B cell (primary cell): ENCODE measurements at regions not wholly inside any gene's neighbourhood (a gene's known extent, or its start where the extent isn't known, plus 50 kb on each side); places are given as distances from the start of the nearest gene placed in this dataset.

Experiments
- ATAC-seq: fragments of 200-7000 bp; cut with Tn5 transposase; one replicate; pipeline ENCODE4 v1.10.0; 2021; ENCODE audit warnings: low read depth, mild to moderate bottlenecking, moderate number of reproducible peaks, moderate library complexity
- CTCF ChIA-PET: fragments of 350-600 bp; sonication (Branson Sonifier 250); formaldehyde crosslinking; loops from one replicate; lab custom pipeline; 2021; ENCODE audit warnings: antibody characterized with exemption, inconsistent platforms; lab: Charles Lee
- POLR2A ChIA-PET: fragments of 350-600 bp; sonication (Branson Sonifier 250); formaldehyde crosslinking; loops from one replicate; lab custom pipeline; 2021; ENCODE audit warnings: antibody characterized with exemption; lab: Charles Lee
- DNase-seq: peaks from one replicate; pipeline ENCODE4 v3.0.0; 2013
- H2AFZ ChIP-seq: 2 replicates; pipeline ENCODE4 v1.6.1; 2012; ENCODE audit warnings: mild to moderate bottlenecking, low read depth, low read length; ENCODE audit not compliant: insufficient read depth, poor library complexity, severe bottlenecking
- H3K27ac ChIP-seq, 2 donors: 1 replicate in 1 of 2; 2 replicates in 1 of 2; pipeline ENCODE4 v1.5.1; 2012 to 2013; ENCODE audit warnings: low read length in 2 of 2, mild to moderate bottlenecking in 2 of 2, moderate library complexity in 1 of 2
- H3K27me3 ChIP-seq, 4 experiments: fragments of 200-600 bp in 1 of 4; sonication (generic) in 1 of 4; replicated peaks in 1 of 4; 1 replicate in 2 of 4; 2 replicates in 2 of 4; pipeline versions ENCODE4 v1.6.1 to v1.7.0; 2013 to 2016; ENCODE audit warnings: low read length in 3 of 4, mild to moderate bottlenecking in 2 of 4, mixed read lengths in 1 of 4, moderate library complexity in 1 of 4; ENCODE audit not compliant: insufficient read depth in 4 of 4, control insufficient read depth in 3 of 4; ENCODE audit errors: control extremely low read depth in 1 of 4
- H3K36me3 ChIP-seq, 2 experiments: replicated peaks in 1 of 2; 1 replicate in 1 of 2; 2 replicates in 1 of 2; pipeline versions ENCODE4 v1.6.1 to v1.7.1; 2013; ENCODE audit warnings: low read length in 1 of 2; ENCODE audit not compliant: insufficient read depth in 2 of 2, control insufficient read depth in 1 of 2; ENCODE audit errors: control extremely low read depth in 1 of 2, extremely low read depth in 1 of 2
- H3K4me1 ChIP-seq, 2 donors: fragments of 200-600 bp in 1 of 2; sonication (generic) in 1 of 2; 1 replicate in 1 of 2; 2 replicates in 1 of 2; pipeline versions ENCODE4 v1.5.1 to v1.6.1; 2013 to 2017; ENCODE audit warnings: low read length in 2 of 2; ENCODE audit not compliant: control insufficient read depth in 2 of 2, insufficient read depth in 2 of 2
- H3K4me2 ChIP-seq: replicated peaks from 2 replicates; pipeline ENCODE3; 2012; ENCODE audit warnings: mild to moderate bottlenecking, low read depth, low read length; ENCODE audit not compliant: poor library complexity, severe bottlenecking
- H3K4me3 ChIP-seq, 5 experiments: fragments of 200-600 bp in 1 of 5; sonication (generic) in 1 of 5; 1 replicate in 3 of 5; 2 replicates in 2 of 5; pipeline versions ENCODE4 v1.5.1 to v1.7.0; 2011 to 2016; ENCODE audit warnings: low read length in 4 of 5, mild to moderate bottlenecking in 4 of 5, low read depth in 2 of 5, control low read depth in 1 of 5, moderate library complexity in 1 of 5; ENCODE audit not compliant: insufficient read depth in 1 of 5; ENCODE audit errors: control extremely low read depth in 1 of 5, extremely low read depth in 1 of 5
- H3K79me2 ChIP-seq: fragments of 200-600 bp; sonication (generic); one replicate; pipeline ENCODE4 v1.6.0; 2016; ENCODE audit warnings: low read length; ENCODE audit not compliant: control insufficient read depth, insufficient read depth
- H3K9ac ChIP-seq: fragments of 200-600 bp; sonication (generic); 2 replicates; pipeline ENCODE4 v1.6.1; 2017; ENCODE audit warnings: mild to moderate bottlenecking, low read length, moderate library complexity
- H3K9me3 ChIP-seq, 3 donors: one replicate each; pipeline versions ENCODE4 v1.6.1 to v1.7.1; 2013; ENCODE audit warnings: low read length in 2 of 3; ENCODE audit not compliant: control insufficient read depth in 2 of 3, insufficient read depth in 1 of 3; ENCODE audit errors: control extremely low read depth in 1 of 3
- H4K20me1 ChIP-seq: 2 replicates; pipeline ENCODE4 v1.6.0; 2012; ENCODE audit warnings: mild to moderate bottlenecking, low read length; ENCODE audit not compliant: insufficient read depth, control insufficient read depth, poor library complexity, severe bottlenecking
- H3K27ac Mint-ChIP-seq: one replicate; pipeline ENCODE4 v1.8.0; 2021; ENCODE audit warnings: mixed read lengths
- H3K27me3 Mint-ChIP-seq: one replicate; pipeline ENCODE4 v1.8.0; 2021; ENCODE audit warnings: mixed read lengths
- H3K4me1 Mint-ChIP-seq: one replicate; pipeline ENCODE4 v1.8.0; 2021; ENCODE audit warnings: mixed read lengths
- H3K4me3 Mint-ChIP-seq: one replicate; pipeline ENCODE4 v1.8.0; 2021; ENCODE audit warnings: mixed read lengths
- H3K9me3 Mint-ChIP-seq: one replicate; pipeline ENCODE4 v1.8.0; 2022; ENCODE audit warnings: mixed read lengths; ENCODE audit not compliant: insufficient read depth
- EZH2 ChIP-seq: IDR thresholded peaks from 2 replicates; pipeline ENCODE4 v1.6.1; 2012; ENCODE audit warnings: borderline replicate concordance, low read depth, mild to moderate bottlenecking, moderate library complexity, low read length; ENCODE audit not compliant: insufficient read depth, poor library complexity, severe bottlenecking
- WGBS: methylation state at CpG from one replicate; pipeline ENCODE4 v1.1.5; 2013; ENCODE audit warnings: missing lambda C conversion rate; ENCODE audit not compliant: insufficient coverage; 5-methylcytosine and 5-hydroxymethylcytosine counted together
- intact Hi-C: fragments of 100-400 bp; cut with micrococcal nuclease; formaldehyde crosslinking; loops from one replicate; pipeline ENCODE4 v1.10.0; 2022
- TF ChIP-seq, protein P1 (sequence below): fragments of 200-600 bp; IDR thresholded peaks from one replicate; pipeline ENCODE4 v1.8.0; 2022; ENCODE audit warnings: antibody characterized with exemption, mild to moderate bottlenecking

DNA sequence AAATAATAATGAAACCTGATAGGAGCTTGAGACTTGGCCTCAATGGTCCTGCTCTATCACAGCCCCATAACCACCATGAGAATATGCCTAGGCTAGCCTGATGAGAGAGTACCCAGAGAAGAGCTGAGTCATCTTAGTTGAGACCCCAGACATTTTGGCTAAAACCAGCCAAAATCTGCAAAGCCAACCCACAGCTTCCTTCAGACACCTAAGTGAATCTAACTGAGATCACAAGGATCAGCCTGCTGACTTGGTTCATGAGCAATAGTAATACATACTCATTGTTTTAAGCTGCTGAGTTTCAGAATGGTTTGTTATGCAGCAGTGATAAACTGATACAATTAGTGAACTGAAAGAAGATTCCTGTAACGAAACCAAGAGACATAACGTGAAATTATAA, 473.7 kb upstream of the PTGER4 start:
- DNase-seq (no peak), ATAC-seq (no peak)
- no peak overlapping the region for H3K9ac ChIP-seq
- no peaks in the 10 kb centered on the region for H3K4me1 Mint-ChIP-seq
- no peaks in the 10 kb centered on the region for H3K9me3 Mint-ChIP-seq
- ChIA-PET CTCF (no interaction called here), POLR2A (no interaction called here)
- no peaks in the 10 kb centered on the region for H3K27me3 ChIP-seq
- H3K4me3 ChIP-seq, result no peak overlapping the region
- no peak for TF ChIP-seq EZH2
- TF ChIP-seq, protein P1, sequence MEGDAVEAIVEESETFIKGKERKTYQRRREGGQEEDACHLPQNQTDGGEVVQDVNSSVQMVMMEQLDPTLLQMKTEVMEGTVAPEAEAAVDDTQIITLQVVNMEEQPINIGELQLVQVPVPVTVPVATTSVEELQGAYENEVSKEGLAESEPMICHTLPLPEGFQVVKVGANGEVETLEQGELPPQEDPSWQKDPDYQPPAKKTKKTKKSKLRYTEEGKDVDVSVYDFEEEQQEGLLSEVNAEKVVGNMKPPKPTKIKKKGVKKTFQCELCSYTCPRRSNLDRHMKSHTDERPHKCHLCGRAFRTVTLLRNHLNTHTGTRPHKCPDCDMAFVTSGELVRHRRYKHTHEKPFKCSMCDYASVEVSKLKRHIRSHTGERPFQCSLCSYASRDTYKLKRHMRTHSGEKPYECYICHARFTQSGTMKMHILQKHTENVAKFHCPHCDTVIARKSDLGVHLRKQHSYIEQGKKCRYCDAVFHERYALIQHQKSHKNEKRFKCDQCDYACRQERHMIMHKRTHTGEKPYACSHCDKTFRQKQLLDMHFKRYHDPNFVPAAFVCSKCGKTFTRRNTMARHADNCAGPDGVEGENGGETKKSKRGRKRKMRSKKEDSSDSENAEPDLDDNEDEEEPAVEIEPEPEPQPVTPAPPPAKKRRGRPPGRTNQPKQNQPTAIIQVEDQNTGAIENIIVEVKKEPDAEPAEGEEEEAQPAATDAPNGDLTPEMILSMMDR, result no peak
- intact Hi-C loops, result no loop called here
- H4K20me1 ChIP-seq, result no peaks in the 10 kb centered on the region
- no peak overlapping the region for H3K4me3 Mint-ChIP-seq
- no peak overlapping the region for H3K4me2 ChIP-seq
- H3K27ac Mint-ChIP-seq, result no peak overlapping the region
- no CpG with 5 or more reads among the region's 2 CpGs for WGBS
- no peaks in the 10 kb centered on the region for H3K79me2 ChIP-seq
- no peaks in the 10 kb centered on the region for H3K4me1 ChIP-seq
- H2AFZ ChIP-seq, result no peak overlapping the region
- H3K36me3 ChIP-seq, result no peaks in the 10 kb centered on the region
- H3K27me3 Mint-ChIP-seq, result no peaks in the 10 kb centered on the region
- H3K9me3 ChIP-seq, result no peaks in the 10 kb centered on the region
- H3K27ac ChIP-seq, result no peak overlapping the region

- no peaks in the 10 kb centered on the region for H3K9me3 ChIP-seq
- no peaks in the 10 kb centered on the region for H3K36me3 ChIP-seq
- no peaks in the 10 kb centered on the region for H3K4me1 ChIP-seq
- DNase-seq (no peak), ATAC-seq (no peak)
- H4K20me1 ChIP-seq, result no peaks in the 10 kb centered on the region
- intact Hi-C loops, result no loop called here
- no peak overlapping the region for H2AFZ ChIP-seq
- no peak overlapping the region for H3K4me3 Mint-ChIP-seq
- TF ChIP-seq, protein P1, result no peak
- TF ChIP-seq EZH2, result no peak
- H3K4me3 ChIP-seq, result no peak overlapping the region
- no peaks in the 10 kb centered on the region for H3K27me3 Mint-ChIP-seq
- H3K4me1 Mint-ChIP-seq, result no peaks in the 10 kb centered on the region
- CTCF ChIA-PET, result no interaction called here
- no peak overlapping the region for H3K9ac ChIP-seq
- H3K9me3 Mint-ChIP-seq, result no peaks in the 10 kb centered on the region
- no peak overlapping the region for H3K27ac Mint-ChIP-seq
- no peak overlapping the region for H3K27ac ChIP-seq
- no peaks in the 10 kb centered on the region for H3K27me3 ChIP-seq
- H3K4me2 ChIP-seq, result no peak overlapping the region
- no peaks in the 10 kb centered on the region for H3K79me2 ChIP-seq
- POLR2A ChIA-PET, result no interaction called here
Measured at GRCh38 chr5:40204144-40204543, 475.6 kb upstream of the PTGER4 start.
